Astrocyte (in vitro differentiated cells and primary cell): ENCODE measurements at regions not wholly inside any gene's neighbourhood (a gene's known extent, or its start where the extent isn't known, plus 50 kb on each side); places are given as distances from the start of the nearest gene placed in this dataset.

ENCODE experiments used
- DNase-seq: peaks from one replicate; pipeline ENCODE4 v3.0.0-alpha.2; 2010; ENCODE audit warnings: low read depth
- FAIRE-seq: peaks from 2 replicates; lab custom pipeline; 2011; peaks lifted over from hg19 to GRCh38; lab: Jason Lieb, UNC
- H2AFZ ChIP-seq: 2 replicates; pipeline ENCODE4 v1.6.0; 2012; ENCODE audit warnings: low read depth, low read length, inconsistent platforms
- H3K27ac ChIP-seq: 2 replicates; pipeline ENCODE4 v1.5.1; 2011; ENCODE audit warnings: low read depth, low read length, inconsistent platforms
- H3K27me3 ChIP-seq: 2 replicates; pipeline ENCODE4 v1.6.0; 2011; ENCODE audit warnings: low read length, inconsistent platforms; ENCODE audit not compliant: insufficient read depth
- H3K36me3 ChIP-seq: 2 replicates; pipeline ENCODE4 v1.5.1; 2011; ENCODE audit warnings: low read length, inconsistent platforms; ENCODE audit not compliant: insufficient read depth
- H3K4me1 ChIP-seq: 2 replicates; pipeline ENCODE4 v1.5.1; 2011; ENCODE audit warnings: low read length, inconsistent platforms; ENCODE audit not compliant: insufficient read depth
- H3K4me2 ChIP-seq: 2 replicates; pipeline ENCODE4 v1.6.0; 2012; ENCODE audit warnings: low read length, inconsistent platforms
- H3K4me3 ChIP-seq: 2 replicates; pipeline ENCODE4 v1.5.1; 2011; ENCODE audit warnings: low read depth, mild to moderate bottlenecking, low read length, inconsistent platforms; ENCODE audit not compliant: insufficient read depth
- H3K79me2 ChIP-seq: 2 replicates; pipeline ENCODE4 v1.6.0; 2012; ENCODE audit warnings: mild to moderate bottlenecking, low read length, inconsistent platforms; ENCODE audit not compliant: insufficient read depth
- H3K9ac ChIP-seq: 2 replicates; pipeline ENCODE4 v1.6.0; 2012; ENCODE audit warnings: mild to moderate bottlenecking, low read length, inconsistent platforms
- H3K9me3 ChIP-seq: 2 replicates; pipeline ENCODE4 v1.5.1; 2012; ENCODE audit warnings: low read depth, mild to moderate bottlenecking, low read length, inconsistent platforms; ENCODE audit not compliant: insufficient read depth
- H4K20me1 ChIP-seq: 2 replicates; pipeline ENCODE4 v1.6.0; 2012; ENCODE audit warnings: low read length, inconsistent platforms; ENCODE audit not compliant: insufficient read depth
- H3K27ac Mint-ChIP-seq: one replicate; pipeline ENCODE4 v1.8.0; 2021; ENCODE audit warnings: mild to moderate bottlenecking, mixed read lengths; ENCODE audit not compliant: unreplicated experiment
- H3K27me3 Mint-ChIP-seq: one replicate; pipeline ENCODE4 v1.8.0; 2021; ENCODE audit warnings: low read depth, mixed read lengths; ENCODE audit not compliant: unreplicated experiment
- H3K36me3 Mint-ChIP-seq: one replicate; pipeline ENCODE4 v1.8.0; 2021; ENCODE audit warnings: low read depth, mixed read lengths; ENCODE audit not compliant: unreplicated experiment
- H3K4me1 Mint-ChIP-seq: one replicate; pipeline ENCODE4 v1.8.0; 2021; ENCODE audit warnings: low read depth, mixed read lengths; ENCODE audit not compliant: unreplicated experiment
- H3K4me3 Mint-ChIP-seq: one replicate; pipeline ENCODE4 v1.8.0; 2021; ENCODE audit warnings: mild to moderate bottlenecking, moderate library complexity, mixed read lengths; ENCODE audit not compliant: unreplicated experiment
- H3K9me3 Mint-ChIP-seq: one replicate; pipeline ENCODE4 v1.8.0; 2021; ENCODE audit warnings: mild to moderate bottlenecking, mixed read lengths; ENCODE audit not compliant: unreplicated experiment
- CTCF ChIP-seq: IDR thresholded peaks from 2 replicates; pipeline ENCODE4 v1.5.1; 2011; ENCODE audit warnings: low read depth, mild to moderate bottlenecking, inconsistent platforms, low read length, moderate library complexity; ENCODE audit not compliant: insufficient read depth
- EZH2 ChIP-seq: IDR thresholded peaks from 2 replicates; pipeline ENCODE4 v1.6.1; 2012; ENCODE audit warnings: mild to moderate bottlenecking, low read length, inconsistent platforms; ENCODE audit not compliant: insufficient read depth

DNA sequence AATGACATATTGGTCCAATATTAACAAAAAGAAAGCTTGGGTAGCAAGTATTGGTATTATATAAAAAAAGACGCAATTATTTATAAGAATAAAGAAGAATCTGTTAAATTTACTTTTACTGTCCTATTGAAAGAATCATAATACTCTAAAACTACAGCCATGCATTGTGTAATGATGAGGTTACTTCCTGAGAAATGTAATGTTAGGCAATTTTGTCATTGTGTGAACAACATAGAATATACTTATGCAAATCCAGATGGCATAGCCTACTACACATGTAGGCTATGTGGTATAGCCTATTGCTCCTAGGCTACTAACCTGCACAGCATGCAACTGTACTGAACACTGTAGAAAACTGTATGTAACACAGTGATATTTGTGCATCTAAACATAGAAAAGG, 121.2 kb upstream of the PTGFR start:
- Mint-ChIP-seq H3K4me1 (peaks cover 10% of the 10 kb centered on the region), H3K36me3 (no peaks in the 10 kb centered on the region), H3K9me3 (no peaks in the 10 kb centered on the region), H3K4me3 (no peak overlapping the region), H3K27me3 (no peaks in the 10 kb centered on the region), H3K27ac (no peak overlapping the region)
- Histone ChIP-seq H3K9me3 (no peaks in the 10 kb centered on the region), H3K9ac (no peak overlapping the region), H3K27me3 (no peaks in the 10 kb centered on the region), H2AFZ (no peak overlapping the region), H4K20me1 (no peaks in the 10 kb centered on the region), H3K4me1 (peaks cover 6% of the 10 kb centered on the region), H3K36me3 (no peaks in the 10 kb centered on the region), H3K4me3 (no peak overlapping the region), H3K4me2 (no peak overlapping the region), H3K27ac (no peak overlapping the region), H3K79me2 (no peaks in the 10 kb centered on the region)
- DNase-seq (no peak), FAIRE-seq (no peak)
- TF ChIP-seq EZH2 (no peak), CTCF (no peak)

DNA sequence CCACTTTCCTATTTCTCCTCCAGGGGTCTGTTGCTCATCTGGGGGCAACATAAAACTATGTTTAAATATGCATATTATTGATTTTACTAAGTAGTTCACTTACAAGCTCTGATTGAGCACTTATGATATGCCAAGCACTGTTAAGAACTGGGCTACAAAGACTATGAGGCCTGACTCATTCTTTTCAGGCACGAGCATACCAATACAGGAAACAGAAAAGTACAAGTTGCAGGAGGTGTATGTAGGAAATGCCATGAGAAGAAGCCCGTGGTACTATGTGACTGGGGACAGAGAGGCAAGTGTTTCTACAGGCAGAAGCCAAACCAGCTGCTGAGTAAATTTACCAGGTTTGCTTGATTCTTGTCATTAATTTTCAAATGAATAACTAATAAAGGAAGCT, 120.4 kb upstream of the PTGFR start:
- DNase-seq = peak; percentile 62
- H3K9ac ChIP-seq = no peak overlapping the region
- peaks cover 6% of the 10 kb centered on the region for H3K4me1 ChIP-seq
- H2AFZ ChIP-seq = no peak overlapping the region
- peak overlapping the region; percentile 46 for H3K4me2 ChIP-seq
- FAIRE-seq = peak; percentile 13
- Mint-ChIP-seq H3K27ac (no peak overlapping the region), H3K4me1 (peaks cover 10% of the 10 kb centered on the region), H3K9me3 (no peaks in the 10 kb centered on the region), H3K27me3 (no peaks in the 10 kb centered on the region), H3K4me3 (no peak overlapping the region), H3K36me3 (no peaks in the 10 kb centered on the region)
- H3K9me3 ChIP-seq = no peaks in the 10 kb centered on the region
- no peaks in the 10 kb centered on the region for H4K20me1 ChIP-seq
- peak overlapping the region; percentile 54 for H3K27ac ChIP-seq
- no peak for TF ChIP-seq CTCF
- no peak for TF ChIP-seq EZH2
- H3K4me3 ChIP-seq = no peak overlapping the region
- no peaks in the 10 kb centered on the region for H3K79me2 ChIP-seq
- H3K36me3 ChIP-seq = no peaks in the 10 kb centered on the region
- H3K27me3 ChIP-seq = no peaks in the 10 kb centered on the region

- peaks cover 10% of the 10 kb centered on the region for H3K4me1 Mint-ChIP-seq
Measured at GRCh38 chr1:78370779-78371482, 119.8 kb upstream of the PTGFR start.

More at GRCh38 chr1:78370779-78371482, 119.8 kb upstream of the PTGFR start:
- Histone ChIP-seq H3K9ac (no peak overlapping the region), H3K79me2 (no peaks in the 10 kb centered on the region), H2AFZ (no peak overlapping the region), H4K20me1 (no peaks in the 10 kb centered on the region), H3K36me3 (no peaks in the 10 kb centered on the region), H3K4me1 (peaks cover 6% of the 10 kb centered on the region), H3K27me3 (no peaks in the 10 kb centered on the region), H3K4me3 (no peak overlapping the region), H3K9me3 (no peaks in the 10 kb centered on the region), H3K4me2 (peak overlapping the region; percentile 46), H3K27ac (peak overlapping the region; percentile 54)
- Mint-ChIP-seq H3K4me3 (no peak overlapping the region), H3K9me3 (no peaks in the 10 kb centered on the region), H3K27ac (no peak overlapping the region), H3K27me3 (no peaks in the 10 kb centered on the region), H3K36me3 (no peaks in the 10 kb centered on the region)
- FAIRE-seq (no peak), DNase-seq (peak; percentile 81)
- TF ChIP-seq EZH2 = no peak
- TF ChIP-seq CTCF = no peak
